GM18951 (cell line): ENCODE measurements at regions not wholly inside any gene's neighbourhood (a gene's known extent, or its start where the extent isn't known, plus 50 kb on each side); places are given as distances from the start of the nearest gene placed in this dataset.

Experiments used
- POLR2A ChIP-seq: IDR thresholded peaks from 4 replicates; pipeline ENCODE4 v1.6.1; 2011; ENCODE audit warnings: mild to moderate bottlenecking; ENCODE audit not compliant: insufficient read length, insufficient read depth; ENCODE audit errors: extremely low read depth
- in situ Hi-C: fragments of 300-500 bp; cut with MboI; formaldehyde crosslinking; loops from one replicate; pipeline ENCODE4 v1.12.0; 2022; ENCODE audit warnings: low sequenced_read_pairs, mixed read lengths, inconsistent platforms; ENCODE audit not compliant: unreplicated experiment

DNA sequence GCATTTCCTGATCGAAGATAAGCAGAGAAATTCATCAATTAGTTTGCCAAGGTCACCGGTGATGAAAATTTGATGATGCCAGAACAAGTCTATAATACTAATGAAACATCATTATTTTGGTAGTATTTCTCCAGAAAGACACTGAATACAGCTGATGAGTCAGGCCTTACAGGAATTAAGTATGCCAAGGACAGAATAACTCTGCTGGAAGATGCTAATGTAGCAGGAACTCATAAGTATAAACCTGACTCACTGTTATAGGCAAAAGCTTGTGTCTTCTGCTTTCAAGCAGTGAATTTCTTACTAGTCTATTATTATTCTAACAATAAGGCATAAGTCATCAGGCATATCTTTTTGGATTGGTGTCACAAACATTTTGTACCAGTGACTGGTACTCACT lies 1825.1 kb upstream of the IGFBP7 start:
- in situ Hi-C loops: loop anchor here (25.0 kb wide), 1 partner anchor 827 kb away; no protein-coding TSS in a partner anchor
- TF ChIP-seq POLR2A: no peak

DNA sequence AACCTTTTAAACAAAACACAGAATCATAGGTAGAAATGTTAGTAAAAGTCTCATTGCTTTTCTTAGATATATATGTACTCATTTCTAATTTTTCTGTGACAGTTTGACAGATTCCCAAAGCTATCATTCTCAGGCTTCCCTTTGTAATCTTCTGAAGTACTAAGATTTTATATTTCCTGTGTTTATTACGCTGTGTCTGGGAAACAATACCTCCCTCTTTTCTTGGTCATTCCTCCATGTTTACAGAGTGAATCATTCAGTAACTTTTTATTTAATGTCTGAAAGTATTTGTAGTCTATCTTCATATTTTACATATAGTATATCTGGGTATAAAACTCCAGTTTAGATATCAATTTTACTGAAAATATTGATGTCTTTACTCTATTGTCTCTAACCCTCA lies 1826.3 kb upstream of the IGFBP7 start:
- in situ Hi-C loops: loop anchor here (25.0 kb wide), 1 partner anchor 826 kb away; no protein-coding TSS in a partner anchor
- no peak for TF ChIP-seq POLR2A

DNA sequence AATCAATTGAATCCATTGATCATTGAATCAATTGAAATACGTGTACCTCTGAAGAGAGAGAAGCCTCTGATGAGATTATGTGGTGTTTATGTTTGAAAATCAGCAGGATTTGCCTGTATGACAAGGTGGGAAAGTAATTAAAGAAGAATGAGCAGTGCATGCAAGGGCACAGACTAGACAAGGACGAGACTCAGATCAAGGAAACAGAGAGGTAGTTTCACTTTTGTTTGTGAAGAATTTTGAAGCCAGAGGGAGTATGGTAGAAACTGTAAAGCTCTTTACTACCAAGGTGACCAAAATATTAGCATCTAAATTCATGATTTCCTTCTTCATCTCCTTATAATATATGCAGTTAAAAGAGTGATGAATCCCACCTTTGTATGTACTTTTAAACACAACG lies 1830.0 kb upstream of the IGFBP7 start:
- in situ Hi-C loops: loop anchor here (25.0 kb wide), 1 partner anchor 822 kb away; no protein-coding TSS in a partner anchor
- no peak for TF ChIP-seq POLR2A

DNA sequence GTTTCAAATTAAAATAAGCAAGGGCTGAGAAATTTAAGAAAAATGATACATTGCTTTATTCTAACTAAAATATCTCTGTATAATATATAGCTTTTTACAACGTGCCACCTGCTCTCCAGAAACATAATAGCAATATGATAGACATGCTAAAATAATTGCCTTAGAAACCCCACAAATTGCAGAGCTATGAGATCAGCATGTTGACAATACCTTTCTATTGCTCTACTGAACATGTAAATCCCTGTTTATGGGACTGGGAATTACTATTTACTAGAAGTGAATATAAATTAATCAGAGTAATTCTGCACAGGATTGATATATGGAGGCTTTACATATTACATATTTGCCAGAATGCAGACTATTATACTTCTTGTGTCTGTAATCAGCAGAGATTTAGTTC lies 1831.1 kb upstream of the IGFBP7 start:
- no peak for TF ChIP-seq POLR2A
- in situ Hi-C loops: loop anchor here (25.0 kb wide), 1 partner anchor 821 kb away; no protein-coding TSS in a partner anchor

DNA sequence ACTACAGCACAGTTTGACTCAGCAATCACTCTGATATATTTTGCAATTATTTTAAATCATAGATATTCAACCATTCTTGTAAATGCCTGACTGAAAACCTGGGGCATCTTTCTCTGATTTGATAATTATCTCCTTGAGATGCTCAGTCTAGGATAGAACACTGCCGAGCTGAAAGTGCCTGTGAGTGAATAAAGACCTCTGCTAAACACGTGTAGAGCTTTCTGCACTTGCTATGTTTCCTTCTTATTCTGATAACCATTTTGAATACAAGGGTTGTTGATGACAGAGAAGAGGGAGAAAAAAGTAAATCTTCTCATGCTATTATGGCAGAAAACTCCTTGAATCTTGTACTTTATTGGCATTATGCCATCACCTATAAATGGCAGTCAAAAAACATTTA lies 1843.4 kb upstream of the IGFBP7 start:
- no peak for TF ChIP-seq POLR2A
- in situ Hi-C loops: no loop called here

DNA sequence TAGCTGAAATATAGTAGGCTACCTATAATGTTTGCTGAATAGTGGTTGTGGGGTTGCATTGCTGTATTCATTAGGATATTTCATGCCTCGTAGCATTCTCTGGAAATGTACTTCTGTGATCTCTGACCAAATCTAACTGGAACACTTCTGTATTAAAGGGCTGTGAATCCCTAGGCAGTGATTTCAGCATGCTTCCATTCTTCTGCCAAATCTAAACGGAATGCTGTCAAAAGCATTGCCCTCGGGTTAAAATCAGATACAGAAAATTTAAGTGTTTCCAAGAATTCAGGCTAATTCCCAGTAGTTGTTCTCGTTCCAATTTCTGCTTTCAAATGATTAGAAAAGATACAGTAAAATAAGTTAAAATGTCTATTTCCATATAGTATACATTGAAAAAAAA lies 1847.5 kb upstream of the IGFBP7 start:
- in situ Hi-C loops: no loop called here
- TF ChIP-seq POLR2A: no peak

DNA sequence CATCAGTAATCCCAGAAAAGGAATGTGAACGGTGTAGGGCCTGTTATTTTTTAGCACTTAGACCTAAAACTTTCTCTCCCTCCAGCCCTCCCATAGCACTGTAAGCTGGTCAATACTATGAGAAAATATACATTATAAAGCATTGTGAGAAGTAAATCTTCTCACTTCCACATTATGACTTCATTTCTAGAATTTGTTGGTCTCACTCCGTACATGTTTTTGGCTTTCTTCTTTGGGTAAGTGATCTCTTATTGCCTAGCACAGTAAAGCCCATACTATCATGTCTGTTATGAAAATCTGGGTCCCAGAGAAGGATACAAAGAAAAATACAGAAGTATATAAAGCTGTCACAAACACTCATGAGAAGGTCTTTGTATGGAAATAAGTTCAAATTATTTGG lies 1851.1 kb upstream of the IGFBP7 start:
- in situ Hi-C loops: no loop called here

DNA sequence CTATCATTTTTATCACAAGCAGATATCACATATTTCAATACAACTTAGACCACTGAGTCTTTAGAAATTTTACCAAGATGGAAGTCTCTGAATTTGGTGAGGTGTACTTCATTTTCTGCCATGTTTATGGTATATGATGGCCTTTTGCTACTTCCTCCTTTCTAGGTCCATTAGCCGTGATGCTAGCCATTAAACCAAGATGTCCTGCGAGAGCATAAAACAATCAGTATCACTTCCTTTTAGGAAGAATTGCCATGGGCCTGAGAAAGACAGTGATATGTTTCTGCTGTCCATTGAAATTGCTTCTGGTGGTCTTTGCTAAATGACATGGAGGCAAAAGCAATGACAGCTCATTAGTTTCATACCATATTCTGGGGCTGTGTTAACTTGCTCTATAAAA lies 1851.7 kb upstream of the IGFBP7 start:
- in situ Hi-C loops: no loop called here
- no peak for TF ChIP-seq POLR2A

More for the DNA sequence above, 1851.1 kb upstream of the IGFBP7 start:
- TF ChIP-seq POLR2A: no peak

DNA sequence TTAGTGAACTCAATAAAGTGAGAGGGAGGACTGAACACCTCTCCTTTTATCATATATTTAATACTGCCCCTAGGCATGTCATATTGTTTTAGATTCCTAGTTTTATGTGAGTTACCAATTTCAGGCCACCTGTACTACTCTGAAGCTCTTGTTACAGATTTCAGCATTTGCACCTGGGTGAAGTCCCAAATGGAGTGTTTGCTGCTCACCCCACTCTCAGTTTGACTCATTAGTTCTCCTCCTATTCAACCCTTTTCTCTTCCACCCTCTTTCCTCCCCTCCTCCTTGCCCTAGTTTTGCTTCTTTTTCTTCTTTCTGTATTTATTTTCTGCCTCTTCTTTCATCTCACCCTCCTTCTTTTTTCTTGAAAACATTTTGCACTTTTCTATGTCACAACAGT lies 1852.2 kb upstream of the IGFBP7 start:
- no peak for TF ChIP-seq POLR2A
- in situ Hi-C loops: no loop called here

DNA sequence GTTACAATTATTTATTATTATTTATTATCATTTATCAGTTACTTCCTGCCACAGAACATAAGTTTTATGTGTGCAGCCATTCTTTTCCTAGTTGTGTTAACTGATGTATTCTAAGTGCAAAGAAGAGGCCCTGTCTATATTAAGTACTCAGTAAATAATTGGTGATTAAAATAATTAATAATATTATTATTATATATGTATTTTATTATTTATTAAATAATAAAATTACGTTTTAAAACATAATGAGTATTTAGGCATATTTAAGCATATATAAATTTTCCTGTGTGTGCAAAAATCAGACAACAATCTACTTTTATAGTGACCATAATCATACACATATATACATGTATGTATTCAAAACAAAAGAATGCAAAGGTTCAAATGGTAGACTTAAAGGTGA lies 1871.6 kb upstream of the IGFBP7 start:
- no peak for TF ChIP-seq POLR2A
- in situ Hi-C loops: no loop called here

DNA sequence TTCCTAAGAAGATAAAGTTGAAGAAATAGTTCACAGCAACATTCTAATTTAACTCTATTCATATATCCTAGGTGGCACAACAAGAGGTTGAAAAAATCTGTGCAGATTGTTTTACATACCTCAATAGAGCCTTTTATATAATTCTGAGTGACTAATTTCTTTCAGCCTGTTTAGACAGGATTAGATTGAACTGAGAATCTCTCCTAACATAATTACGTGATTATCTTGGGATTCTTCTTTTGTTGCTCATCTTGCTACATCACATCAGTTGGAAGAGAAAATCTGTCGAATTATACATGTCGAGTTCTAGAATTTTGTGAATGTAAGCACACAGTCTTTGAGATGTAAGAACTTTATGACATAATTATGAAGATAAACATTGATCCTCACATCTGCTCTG lies 1873.7 kb upstream of the IGFBP7 start:
- in situ Hi-C loops: no loop called here
- no peak for TF ChIP-seq POLR2A

DNA sequence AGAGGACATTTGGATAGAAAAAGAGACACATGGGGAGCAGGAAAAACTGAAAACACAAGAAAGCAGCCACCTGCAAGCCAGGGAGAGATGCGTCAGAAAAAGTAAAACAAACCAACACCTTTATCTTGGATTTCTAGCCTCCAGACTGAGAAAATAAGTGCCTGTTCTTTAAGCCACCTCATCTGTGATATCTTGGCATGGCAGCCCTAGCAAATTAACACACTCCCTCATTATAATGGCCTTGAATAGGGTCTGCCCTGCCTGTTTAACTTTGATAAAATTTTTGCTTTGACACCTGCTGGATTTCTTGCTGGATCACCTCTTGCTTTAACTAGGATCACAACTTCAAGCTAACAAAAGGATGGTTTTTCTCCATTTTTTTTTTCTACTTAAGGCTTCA lies 1892.0 kb upstream of the IGFBP7 start:
- in situ Hi-C loops: loop anchor here (25.0 kb wide), 1 partner anchor 140 kb away; no protein-coding TSS in a partner anchor
- no peak for TF ChIP-seq POLR2A

DNA sequence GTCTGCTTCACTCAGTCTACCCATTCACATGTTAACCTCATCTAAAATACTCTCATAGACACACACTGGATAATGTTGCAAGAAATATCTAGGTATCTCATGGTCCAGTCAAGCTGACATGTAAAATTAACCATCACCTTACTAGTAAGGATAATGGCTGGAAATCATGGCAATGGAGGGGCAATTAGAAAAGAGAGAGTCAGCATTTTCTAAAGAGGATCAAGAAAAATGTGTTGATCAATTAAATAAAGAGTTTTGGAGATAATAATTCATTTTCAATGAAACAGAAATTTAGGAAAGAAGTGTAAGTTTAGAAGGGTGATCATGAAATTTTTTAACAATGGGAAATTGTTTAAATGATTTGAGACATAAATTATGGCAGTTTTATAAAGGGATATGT lies 1914.1 kb upstream of the IGFBP7 start:
- in situ Hi-C loops: loop anchor here (25.0 kb wide), 1 partner anchor 162 kb away; no protein-coding TSS in a partner anchor
- no peak for TF ChIP-seq POLR2A

DNA sequence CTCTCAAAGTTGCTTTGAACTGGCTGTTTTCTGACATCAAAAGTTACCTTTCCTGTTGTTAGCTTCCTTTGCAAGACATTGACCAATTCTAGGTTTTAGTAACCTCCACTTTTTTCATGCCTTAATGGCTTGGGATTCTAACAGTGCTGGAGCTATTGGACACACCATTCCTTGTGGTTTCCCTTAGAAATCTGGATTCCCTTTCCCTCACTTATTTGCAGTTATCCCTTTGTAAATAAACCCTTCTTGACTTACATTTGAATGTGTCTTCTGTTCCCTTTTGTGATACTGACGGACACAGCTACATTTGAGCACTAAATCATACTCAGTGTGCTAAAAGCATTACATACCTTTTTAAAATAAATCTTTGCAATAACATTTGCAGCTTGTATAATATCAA lies 1927.6 kb upstream of the IGFBP7 start:
- no peak for TF ChIP-seq POLR2A
- in situ Hi-C loops: no loop called here

DNA sequence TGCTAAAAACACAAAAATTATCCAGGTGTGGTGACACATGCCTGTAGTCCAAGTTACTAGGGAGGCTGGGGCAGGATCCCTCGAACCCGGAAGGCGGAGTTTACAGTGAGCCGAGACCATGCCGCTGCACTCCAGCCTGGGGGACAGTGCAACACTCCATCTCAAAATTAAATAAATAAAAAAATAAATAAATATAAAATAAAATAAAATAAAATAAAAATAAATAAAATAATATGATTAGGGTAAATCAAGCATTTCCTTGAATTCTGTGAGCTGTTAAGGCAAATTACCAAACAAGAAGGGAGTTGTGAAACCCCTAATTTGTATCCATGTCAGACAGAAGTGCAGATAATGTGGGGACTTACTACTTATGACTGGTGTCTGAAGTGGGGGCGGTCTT lies 1928.9 kb upstream of the IGFBP7 start:
- in situ Hi-C loops: no loop called here
- no peak for TF ChIP-seq POLR2A

DNA sequence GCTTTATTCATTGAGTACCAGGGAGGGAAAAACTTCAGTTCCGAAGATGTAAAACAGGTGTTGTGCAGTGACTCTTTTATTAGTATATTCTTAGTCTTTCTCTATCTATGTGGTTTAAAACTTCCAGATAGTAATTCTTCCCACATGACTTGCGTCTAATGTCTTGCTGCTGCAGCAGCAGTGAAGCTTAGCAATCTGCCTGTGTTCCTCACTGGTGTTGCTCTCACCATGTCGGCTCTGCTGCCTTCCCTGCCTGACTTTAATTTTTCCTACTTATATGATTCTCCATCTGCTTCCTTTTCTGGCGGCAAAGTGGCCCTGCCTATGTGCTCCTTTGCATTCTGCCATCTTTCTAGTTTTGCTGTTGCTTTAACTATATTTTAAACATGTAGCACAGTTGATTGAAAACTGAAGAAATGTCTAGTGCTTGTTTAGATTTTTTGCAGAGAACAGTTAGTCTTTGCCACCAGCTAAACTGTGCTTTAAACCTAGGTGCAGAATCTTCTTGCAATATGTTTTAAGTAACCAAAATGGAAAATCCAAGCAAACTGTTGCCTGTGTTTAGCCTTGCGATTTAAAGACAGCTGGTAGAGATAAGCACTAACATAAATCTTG lies 1934.2 kb upstream of the IGFBP7 start:
- TF ChIP-seq POLR2A: no peak
- in situ Hi-C loops: no loop called here
